ENCODE measurements at regions not wholly inside any gene's neighbourhood (a gene's known extent, or its start where the extent isn't known, plus 50 kb on each side); places are given as distances from the start of the nearest gene placed in this dataset.

DNA sequence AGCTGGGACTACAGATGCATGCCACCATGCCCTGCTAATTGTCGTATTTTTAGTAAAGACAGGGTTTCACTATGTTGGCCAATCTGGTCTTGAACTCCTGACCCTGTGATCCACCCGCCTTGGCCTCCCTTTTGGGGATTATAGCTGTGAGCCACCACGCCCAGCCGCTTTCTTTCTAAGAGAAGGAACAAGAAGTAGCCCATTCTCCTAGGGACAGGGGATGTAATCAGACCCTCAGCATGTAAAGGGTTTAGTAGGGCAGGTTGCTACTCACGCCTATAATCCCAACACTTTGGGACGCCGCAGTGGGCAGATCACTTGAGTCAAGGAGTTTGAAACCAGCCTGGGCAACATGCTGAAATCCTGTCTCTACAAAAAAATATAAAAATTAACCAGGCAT is 189.7 kb downstream of the TOMM20 start:
- no peaks in the 10 kb centered on the region for H3K27me3 ChIP-seq (ENCODE audit: insufficient read depth, poor library complexity, severe bottlenecking)
- no peaks in the 10 kb centered on the region for H3K9me3 ChIP-seq (ENCODE audit: severe bottlenecking)
- H3K4me3 ChIP-seq (ENCODE audit: severe bottlenecking): no peak overlapping the region
- ATAC-seq (ENCODE audit: low read depth): no peak
- no peaks in the 10 kb centered on the region for H3K36me3 ChIP-seq (ENCODE audit: low read depth)
- DNase-seq (ENCODE audit: low spot score): no peak
- TF ChIP-seq, protein P1, sequence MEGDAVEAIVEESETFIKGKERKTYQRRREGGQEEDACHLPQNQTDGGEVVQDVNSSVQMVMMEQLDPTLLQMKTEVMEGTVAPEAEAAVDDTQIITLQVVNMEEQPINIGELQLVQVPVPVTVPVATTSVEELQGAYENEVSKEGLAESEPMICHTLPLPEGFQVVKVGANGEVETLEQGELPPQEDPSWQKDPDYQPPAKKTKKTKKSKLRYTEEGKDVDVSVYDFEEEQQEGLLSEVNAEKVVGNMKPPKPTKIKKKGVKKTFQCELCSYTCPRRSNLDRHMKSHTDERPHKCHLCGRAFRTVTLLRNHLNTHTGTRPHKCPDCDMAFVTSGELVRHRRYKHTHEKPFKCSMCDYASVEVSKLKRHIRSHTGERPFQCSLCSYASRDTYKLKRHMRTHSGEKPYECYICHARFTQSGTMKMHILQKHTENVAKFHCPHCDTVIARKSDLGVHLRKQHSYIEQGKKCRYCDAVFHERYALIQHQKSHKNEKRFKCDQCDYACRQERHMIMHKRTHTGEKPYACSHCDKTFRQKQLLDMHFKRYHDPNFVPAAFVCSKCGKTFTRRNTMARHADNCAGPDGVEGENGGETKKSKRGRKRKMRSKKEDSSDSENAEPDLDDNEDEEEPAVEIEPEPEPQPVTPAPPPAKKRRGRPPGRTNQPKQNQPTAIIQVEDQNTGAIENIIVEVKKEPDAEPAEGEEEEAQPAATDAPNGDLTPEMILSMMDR (IDR thresholded peaks at IDR 0.05; ENCODE audit: poor library complexity, severe bottlenecking): no peak
- no peak overlapping the region for H3K27ac ChIP-seq (ENCODE audit: poor library complexity, severe bottlenecking)
- H3K4me1 ChIP-seq (ENCODE audit: insufficient read depth, poor library complexity, severe bottlenecking): no peaks in the 10 kb centered on the region

DNA sequence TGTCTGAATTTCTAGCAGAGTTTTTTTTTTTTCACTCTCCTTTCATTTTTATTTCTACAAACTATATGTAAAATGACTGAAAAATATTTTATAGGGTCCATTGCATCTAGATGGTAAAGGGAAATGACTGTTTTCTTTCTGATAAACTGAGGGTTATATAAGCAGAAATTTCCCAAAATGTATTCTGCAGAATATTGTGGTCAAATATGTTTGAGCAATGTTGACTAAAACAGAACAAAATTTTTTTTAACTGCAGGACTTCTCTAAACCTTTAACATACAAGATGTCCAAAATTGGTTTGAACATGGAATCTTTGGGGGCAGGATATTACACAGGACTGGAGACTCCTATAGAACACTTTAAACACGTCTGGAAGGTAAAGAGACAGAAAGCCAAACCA is 190.5 kb downstream of the TOMM20 start:
- no peak overlapping the region for H3K27ac ChIP-seq (ENCODE audit: poor library complexity, severe bottlenecking)
- ATAC-seq (ENCODE audit: low read depth) (no peak), DNase-seq (ENCODE audit: low spot score) (no peak)
- no peaks in the 10 kb centered on the region for H3K27me3 ChIP-seq (ENCODE audit: insufficient read depth, poor library complexity, severe bottlenecking)
- TF ChIP-seq, protein P1 (IDR thresholded peaks at IDR 0.05; ENCODE audit: poor library complexity, severe bottlenecking): no peak
- peaks cover 6% of the 10 kb centered on the region for H3K4me1 ChIP-seq (ENCODE audit: insufficient read depth, poor library complexity, severe bottlenecking)
- no peaks in the 10 kb centered on the region for H3K36me3 ChIP-seq (ENCODE audit: low read depth)
- H3K4me3 ChIP-seq (ENCODE audit: severe bottlenecking): no peak overlapping the region
- H3K9me3 ChIP-seq (ENCODE audit: severe bottlenecking): no peaks in the 10 kb centered on the region

DNA sequence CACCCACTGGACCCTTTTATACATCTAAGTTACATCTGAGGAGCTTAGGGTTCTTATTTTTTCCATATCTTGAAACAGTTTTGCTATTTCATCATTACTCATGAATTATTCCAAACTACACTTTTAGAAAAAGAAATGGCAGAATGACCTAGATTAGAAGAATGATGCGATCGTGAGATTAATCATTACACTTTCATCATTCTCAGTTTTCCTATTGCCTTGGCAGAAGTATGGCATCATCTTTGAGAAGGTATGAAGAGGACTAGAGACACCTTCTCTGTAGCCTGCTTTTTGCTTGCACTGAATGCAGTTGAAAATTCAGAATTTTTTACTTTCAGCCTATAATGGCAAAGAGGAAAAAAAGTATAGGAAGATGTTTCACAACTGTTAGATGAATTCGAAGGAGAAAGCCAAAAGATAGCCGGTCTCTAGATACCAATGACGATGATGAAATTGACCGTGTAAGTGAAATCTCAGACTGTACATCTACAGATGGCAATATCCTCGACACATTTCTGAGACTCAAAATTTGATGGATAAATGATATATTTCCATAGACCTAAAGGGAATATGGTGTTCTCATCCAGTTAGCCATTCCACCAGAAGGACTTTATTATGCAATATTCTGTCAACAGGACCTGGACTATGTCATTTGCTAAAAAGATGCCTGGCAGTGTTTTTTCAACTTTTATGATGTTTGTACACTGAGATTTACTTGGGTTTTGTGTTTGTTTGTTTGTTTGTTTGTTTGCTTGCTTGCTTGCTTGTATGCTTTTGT is 191.8 kb downstream of the TOMM20 start:
- DNase-seq (ENCODE audit: low spot score) (no peak), ATAC-seq (ENCODE audit: low read depth) (no peak)
- no peaks in the 10 kb centered on the region for H3K9me3 ChIP-seq (ENCODE audit: severe bottlenecking)
- peaks cover 11% of the 10 kb centered on the region for H3K4me1 ChIP-seq (ENCODE audit: insufficient read depth, poor library complexity, severe bottlenecking)
- no peaks in the 10 kb centered on the region for H3K27me3 ChIP-seq (ENCODE audit: insufficient read depth, poor library complexity, severe bottlenecking)
- H3K36me3 ChIP-seq (ENCODE audit: low read depth): no peaks in the 10 kb centered on the region
- H3K4me3 ChIP-seq (ENCODE audit: severe bottlenecking): no peak overlapping the region
- no peak overlapping the region for H3K27ac ChIP-seq (ENCODE audit: poor library complexity, severe bottlenecking)
- TF ChIP-seq, protein P1 (IDR thresholded peaks at IDR 0.05; ENCODE audit: poor library complexity, severe bottlenecking): no peak

DNA sequence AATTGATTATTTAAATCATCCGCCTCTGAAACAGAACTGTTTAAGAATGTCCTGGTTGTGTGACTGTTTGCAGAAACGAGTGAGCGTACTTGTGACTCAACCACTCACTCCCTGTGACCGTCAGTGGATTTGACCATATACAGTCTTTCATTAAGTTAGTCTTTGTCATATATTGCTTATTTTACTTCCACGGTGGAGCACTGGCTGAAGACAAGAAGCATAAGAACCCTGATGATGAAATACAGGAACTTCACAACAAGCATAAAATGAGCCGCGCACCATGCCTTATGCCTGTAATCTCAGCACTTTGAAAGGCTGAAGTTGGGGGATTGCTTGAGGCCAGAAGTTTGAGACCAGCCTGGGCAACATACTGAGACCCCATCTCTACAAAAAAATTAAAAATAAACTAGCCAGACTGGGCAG is 194.0 kb downstream of the TOMM20 start:
- no peaks in the 10 kb centered on the region for H3K36me3 ChIP-seq (ENCODE audit: low read depth)
- DNase-seq (ENCODE audit: low spot score) (no peak), ATAC-seq (ENCODE audit: low read depth) (no peak)
- H3K27ac ChIP-seq (ENCODE audit: poor library complexity, severe bottlenecking): no peak overlapping the region
- H3K27me3 ChIP-seq (ENCODE audit: insufficient read depth, poor library complexity, severe bottlenecking): no peaks in the 10 kb centered on the region
- H3K4me1 ChIP-seq (ENCODE audit: insufficient read depth, poor library complexity, severe bottlenecking): peaks cover 11% of the 10 kb centered on the region
- TF ChIP-seq, protein P1 (IDR thresholded peaks at IDR 0.05; ENCODE audit: poor library complexity, severe bottlenecking): no peak
- H3K9me3 ChIP-seq (ENCODE audit: severe bottlenecking): no peaks in the 10 kb centered on the region
- H3K4me3 ChIP-seq (ENCODE audit: severe bottlenecking): no peak overlapping the region

DNA sequence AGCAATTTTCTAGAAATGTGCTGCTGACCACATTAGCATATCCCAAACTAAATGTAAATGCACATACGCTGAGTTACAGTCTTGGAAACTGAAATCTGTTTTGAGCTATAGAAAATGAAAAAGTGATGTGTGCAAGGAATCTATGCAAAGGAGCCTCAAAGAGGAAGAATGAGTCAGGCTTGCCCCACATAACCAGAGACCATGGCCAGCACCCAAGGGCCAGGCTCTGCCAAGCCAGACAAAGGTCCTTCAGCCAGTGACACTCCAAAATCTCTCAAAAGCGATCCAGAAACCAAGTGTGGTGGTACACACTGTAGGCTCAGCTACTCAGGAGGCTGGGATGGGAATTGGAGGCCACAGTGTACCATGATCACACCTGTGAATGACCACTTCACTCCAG is 195.2 kb downstream of the TOMM20 start:
- TF ChIP-seq, protein P1 (IDR thresholded peaks at IDR 0.05; ENCODE audit: poor library complexity, severe bottlenecking): no peak
- peak; percentile 46; the same call in 2 of the 3 replicates for ATAC-seq (ENCODE audit: low read depth)
- H3K36me3 ChIP-seq (ENCODE audit: low read depth): no peaks in the 10 kb centered on the region

More for the DNA sequence above, 195.2 kb downstream of the TOMM20 start:
- no peak overlapping the region for H3K4me3 ChIP-seq (ENCODE audit: severe bottlenecking)
- no peak overlapping the region for H3K27ac ChIP-seq (ENCODE audit: poor library complexity, severe bottlenecking)
- no peak for DNase-seq (ENCODE audit: low spot score)
- H3K4me1 ChIP-seq (ENCODE audit: insufficient read depth, poor library complexity, severe bottlenecking): peaks cover 11% of the 10 kb centered on the region
- H3K27me3 ChIP-seq (ENCODE audit: insufficient read depth, poor library complexity, severe bottlenecking): no peaks in the 10 kb centered on the region
- H3K9me3 ChIP-seq (ENCODE audit: severe bottlenecking): no peaks in the 10 kb centered on the region
